Dedifferentiated amniotic fluid mesenchymal stem cell (primary cell): ENCODE measurements at regions not wholly inside any gene's neighbourhood (a gene's known extent, or its start where the extent isn't known, plus 50 kb on each side); places are given as distances from the start of the nearest gene placed in this dataset.
"Not testable (repeated sequence)": the region's sequence is repeated elsewhere in the genome, so short reads cannot be mapped to it uniquely, and the experiment has no call there.

ENCODE experiments used
- DNase-seq: peaks from one replicate; pipeline ENCODE4 v3.0.0-alpha.2; 2016; ENCODE audit errors: extremely low spot score

- DNase-seq = not testable (repeated sequence)
Observed at GRCh38 chr3:118258850-118259249, 775.8 kb downstream of the IGSF11 start.

DNA sequence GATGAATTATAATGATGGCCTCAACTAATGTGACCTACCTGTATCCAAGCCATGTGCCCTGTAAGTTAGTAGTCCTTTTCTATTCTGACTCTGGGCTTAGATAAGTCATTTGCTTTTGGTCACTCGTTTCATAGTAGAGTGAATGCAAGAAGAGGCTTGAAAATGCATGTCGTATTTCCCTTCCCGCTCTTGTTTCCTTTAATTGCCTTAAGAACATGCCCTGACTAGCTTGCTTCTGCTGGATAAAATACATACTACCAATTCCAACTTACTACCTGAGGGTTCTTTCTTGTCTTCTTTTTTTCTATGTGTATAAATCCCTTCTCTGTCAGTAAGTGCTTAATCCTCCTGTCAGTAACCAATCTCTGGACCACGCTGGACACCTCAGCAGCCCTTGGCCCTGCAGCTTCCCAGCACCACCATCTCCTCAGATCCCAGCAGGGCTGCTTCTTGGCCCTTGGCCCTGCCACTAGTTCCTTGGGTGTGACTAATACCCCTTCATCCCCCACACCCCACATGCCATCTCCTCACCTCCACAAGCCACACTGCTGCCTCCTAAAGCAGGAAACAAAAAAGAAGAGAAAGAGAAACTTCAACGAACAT, 771.7 kb downstream of the IGSF11 start:
- no peak for DNase-seq

- DNase-seq = no peak
Observed at GRCh38 chr3:118267588-118267987, 767.1 kb downstream of the IGSF11 start.

GRCh38 chr3:118269537-118270125, 765.0 kb downstream of the IGSF11 start:
- no peak for DNase-seq

- no peak for DNase-seq
Observed at GRCh38 chr3:118272991-118273390, 761.7 kb downstream of the IGSF11 start.

GRCh38 chr3:118277814-118278213, 756.8 kb downstream of the IGSF11 start:
- no peak for DNase-seq

DNA sequence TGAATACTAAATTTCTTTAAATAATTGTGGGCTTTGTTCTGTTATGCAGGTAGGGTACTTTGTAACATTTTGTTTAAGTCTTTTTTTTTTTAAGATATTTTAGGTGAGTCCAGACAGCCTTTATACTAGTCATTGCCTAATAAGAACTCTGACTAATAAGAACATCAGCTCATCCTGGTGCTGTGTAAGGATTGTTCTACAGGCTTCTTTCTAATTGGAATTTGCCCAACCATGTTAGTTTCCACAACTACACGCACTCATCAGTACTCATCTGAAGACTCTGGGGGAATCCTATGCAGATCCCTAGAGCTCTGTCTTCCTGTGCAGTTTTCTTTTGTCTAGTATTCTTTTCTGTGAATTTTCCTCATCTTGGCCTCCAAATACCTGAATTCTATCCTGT, 741.8 kb downstream of the IGSF11 start:
- no peak for DNase-seq

GRCh38 chr3:118298133-118298532, 736.5 kb downstream of the IGSF11 start:
- DNase-seq = no peak

- DNase-seq = no peak
Observed at GRCh38 chr3:118304557-118304956, 730.1 kb downstream of the IGSF11 start.

DNA sequence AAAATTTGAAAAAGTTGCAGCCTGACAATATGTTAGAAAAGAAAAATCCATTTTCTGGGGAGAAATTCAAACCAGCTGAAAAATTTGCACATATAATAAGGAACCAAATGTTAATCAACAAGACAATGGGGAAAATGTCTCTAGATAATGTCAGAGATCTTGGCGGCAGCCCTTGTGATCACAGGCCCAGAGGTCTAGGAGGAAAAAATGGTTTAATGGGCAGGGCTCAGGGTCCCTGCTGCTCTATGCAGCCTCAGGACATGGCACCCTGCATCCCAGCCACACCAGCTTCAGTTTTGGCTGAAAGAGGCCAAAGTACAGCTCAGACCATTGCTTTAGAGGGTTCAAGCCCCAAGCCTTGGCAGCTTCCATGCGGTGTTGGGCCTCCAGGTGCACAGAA, 701.9 kb downstream of the IGSF11 start:
- DNase-seq = no peak

DNA sequence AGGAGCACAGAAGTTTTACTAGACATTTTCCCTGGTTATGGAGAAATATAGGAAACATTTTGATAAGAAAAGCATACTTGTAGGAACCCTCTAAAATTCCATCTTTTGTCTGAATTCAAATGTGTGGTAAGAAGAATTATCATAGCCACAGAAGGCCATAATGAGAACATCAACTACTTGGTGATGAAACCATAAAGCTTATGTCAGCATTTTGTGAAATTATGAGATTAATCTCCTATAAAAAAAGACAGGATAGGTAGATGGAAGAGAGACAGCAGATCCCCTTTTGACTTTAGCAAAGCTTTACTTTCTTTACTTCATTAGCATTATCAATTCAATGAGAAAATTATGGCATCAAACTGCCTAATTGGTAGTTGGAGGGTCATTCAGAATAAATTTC, 697.0 kb downstream of the IGSF11 start:
- no peak for DNase-seq

DNA sequence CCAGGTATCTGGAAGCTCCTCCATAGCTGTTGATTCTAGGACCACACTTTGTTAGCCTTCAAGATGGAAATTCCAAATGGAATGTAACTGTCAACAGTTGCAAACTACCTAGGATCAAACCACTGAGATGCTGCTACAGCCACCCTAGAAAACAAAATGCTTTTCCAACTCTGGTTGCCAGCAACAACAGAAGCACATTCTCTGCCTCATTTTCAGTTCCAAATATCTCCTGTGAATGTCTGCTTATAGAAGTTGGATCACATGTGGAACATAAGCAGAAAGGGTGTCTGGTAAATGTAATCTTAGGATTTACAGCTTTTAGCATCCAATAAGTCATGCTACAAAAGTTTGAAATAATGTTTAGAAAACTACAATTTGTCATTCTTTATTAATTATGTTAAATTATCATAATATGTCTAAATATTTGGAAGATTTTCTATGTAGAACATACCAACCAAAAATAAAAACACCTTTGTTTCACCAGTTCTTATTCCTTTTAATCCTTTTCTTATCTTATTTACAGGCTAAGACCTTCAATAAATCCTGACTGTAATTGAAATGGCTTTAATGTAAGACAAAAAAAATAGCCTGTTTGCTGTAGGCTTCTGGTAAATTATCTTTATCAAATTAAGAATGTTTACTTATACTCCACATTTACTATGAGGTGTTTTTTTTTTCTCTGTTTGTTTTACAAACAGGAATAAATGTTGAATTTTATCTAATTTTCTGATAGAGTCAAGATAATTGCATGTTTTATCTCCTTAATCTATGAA, 687.1 kb downstream of the IGSF11 start:
- DNase-seq = no peak

GRCh38 chr3:118348169-118348557, 686.5 kb downstream of the IGSF11 start:
- DNase-seq = no peak

- no peak for DNase-seq
Observed at GRCh38 chr3:118354556-118354955, 680.1 kb downstream of the IGSF11 start.

- no peak for DNase-seq
Observed at GRCh38 chr3:118369892-118370491, 664.7 kb downstream of the IGSF11 start.

DNA sequence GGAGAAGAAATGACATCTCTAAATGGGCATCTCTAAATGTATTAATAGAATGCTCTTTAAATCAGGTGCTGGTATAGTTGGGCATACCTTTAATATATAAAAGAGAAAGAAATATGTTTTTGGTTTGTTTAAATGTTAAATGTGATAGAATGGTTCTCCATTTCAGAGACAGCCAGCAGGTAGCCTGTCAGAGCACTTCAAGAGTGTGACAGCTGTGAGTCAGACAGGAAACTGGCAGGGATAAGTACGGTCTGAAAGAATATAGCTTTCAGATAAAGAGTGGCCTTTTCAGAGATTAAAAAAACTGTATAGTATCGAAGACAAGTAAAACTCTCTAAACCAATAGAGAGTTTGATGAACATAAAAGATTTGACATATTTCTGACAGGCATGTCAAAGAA, 654.1 kb downstream of the IGSF11 start:
- DNase-seq = no peak

- DNase-seq = no peak
Observed at GRCh38 chr3:118396491-118396890, 638.2 kb downstream of the IGSF11 start.

DNA sequence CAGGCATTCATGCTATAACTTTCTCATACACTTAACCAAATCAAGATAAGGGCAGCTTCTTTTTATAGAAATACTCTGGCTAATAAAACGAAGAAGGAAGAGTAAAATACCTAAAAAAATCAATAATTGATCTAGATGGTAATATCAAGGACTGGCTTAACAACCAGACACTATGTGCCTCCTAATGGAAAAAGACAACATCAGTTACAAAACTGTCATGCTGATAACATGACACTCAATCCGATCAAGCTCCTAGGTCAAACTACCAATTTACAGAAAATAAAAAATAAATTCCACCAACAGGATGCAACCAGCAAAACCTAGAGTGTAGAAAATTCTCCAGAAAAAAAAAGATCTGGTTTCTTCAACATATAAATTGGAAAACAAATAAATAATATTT, 634.6 kb downstream of the IGSF11 start:
- no peak for DNase-seq

DNA sequence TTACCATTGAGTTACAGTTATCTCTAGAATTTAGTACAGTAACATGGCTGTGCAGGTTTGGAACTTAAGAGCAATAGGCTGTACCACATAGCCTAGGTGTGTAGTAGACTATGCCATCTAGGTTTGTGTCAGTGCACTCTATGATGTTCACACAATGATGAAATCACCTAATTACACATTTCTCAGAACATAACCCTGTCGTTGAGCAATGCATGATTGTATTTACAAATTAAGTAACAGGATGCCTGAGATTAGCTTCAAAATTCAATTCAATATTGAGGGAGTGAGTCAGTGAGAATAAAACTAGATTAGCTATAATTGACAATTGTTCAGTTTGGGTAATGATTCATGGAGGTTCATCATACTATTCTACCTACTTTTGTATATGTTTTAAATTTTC, 633.8 kb downstream of the IGSF11 start:
- no peak for DNase-seq

DNA sequence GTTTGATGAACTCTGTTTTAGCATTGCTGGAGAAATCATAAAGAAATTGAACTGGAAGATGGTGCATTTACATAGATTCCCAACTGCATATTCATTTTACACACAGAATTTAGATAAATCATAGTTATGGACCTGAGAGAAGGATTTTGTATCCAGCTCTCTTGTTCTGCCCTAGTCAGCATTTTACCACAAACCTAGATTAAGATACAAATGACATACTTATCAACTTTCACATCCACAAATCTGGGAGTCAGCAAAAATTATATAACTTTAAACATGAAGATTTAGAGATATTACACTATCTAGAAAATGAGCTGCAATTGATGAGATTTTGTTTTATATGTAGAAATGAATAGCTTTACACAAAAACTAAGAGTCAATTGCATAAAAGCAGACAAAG, 632.8 kb downstream of the IGSF11 start:
- DNase-seq = no peak

- no peak for DNase-seq
Observed at GRCh38 chr3:118402971-118403370, 631.7 kb downstream of the IGSF11 start.

DNA sequence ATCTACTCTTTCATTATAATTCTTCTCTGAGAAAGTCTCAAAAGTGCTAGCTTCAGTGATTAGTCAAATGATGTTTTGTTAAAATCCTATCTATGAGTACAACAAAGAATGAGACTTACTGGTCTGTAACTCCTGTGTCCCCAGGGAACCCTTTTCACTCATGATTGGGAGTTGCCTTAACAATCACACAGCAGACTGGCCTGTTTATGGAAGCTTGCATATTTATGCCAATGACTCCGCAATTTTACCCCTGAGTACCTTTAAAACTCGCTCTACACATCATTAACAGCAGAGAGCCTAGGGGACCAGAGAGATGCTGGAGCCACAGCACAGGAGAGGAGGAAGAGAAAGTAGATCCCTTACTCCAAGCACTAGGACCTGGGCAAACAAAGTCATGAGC, 628.1 kb downstream of the IGSF11 start:
- no peak for DNase-seq

DNA sequence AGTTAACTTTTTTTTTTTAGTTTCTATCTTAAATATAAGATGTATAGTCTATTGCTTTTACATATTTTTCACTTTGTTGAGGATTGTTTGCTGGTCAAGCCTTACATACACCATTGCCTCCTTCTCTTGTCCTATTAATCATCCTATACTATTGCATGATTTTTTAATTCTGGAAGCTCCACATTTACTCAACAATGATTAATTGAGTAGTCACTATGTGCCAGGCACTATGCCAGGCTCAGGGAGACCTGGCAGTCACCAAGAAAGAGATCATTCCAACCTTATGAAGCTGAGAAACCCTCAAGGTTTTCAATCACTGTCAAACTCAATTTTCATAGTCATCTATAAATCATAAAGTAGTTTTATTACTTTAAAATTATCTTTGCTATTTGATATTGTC, 626.2 kb downstream of the IGSF11 start:
- DNase-seq = no peak
